HCT116 (cell line): ENCODE measurements at regions not wholly inside any gene's neighbourhood (a gene's known extent, or its start where the extent isn't known, plus 50 kb on each side); places are given as distances from the start of the nearest gene placed in this dataset.

ENCODE experiments used
- ATAC-seq: fragments of 200-7000 bp; cut with Tn5 transposase; 2 replicates; pipeline ENCODE4 v1.9.1; 2020; ENCODE audit warnings: mild to moderate bottlenecking, moderate library complexity
- BruUV-seq: library from RNA; stranded (reverse); fragments of 400-500 nt; replicated peaks from 2 replicates; lab custom pipeline; 2021; lab: Mats Ljungman, UMichigan
- CTCF ChIA-PET: fragments of 300-600 bp; sonication (Branson Sonifier 250); formaldehyde crosslinking; loops from one replicate; lab custom pipeline; 2021; ENCODE audit warnings: antibody characterized with exemption; lab: Charles Lee
- POLR2A ChIA-PET: fragments of 300-600, 350-600 bp; sonication (Branson Sonifier 250); formaldehyde crosslinking; loops from one replicate; lab custom pipeline; 2021; ENCODE audit warnings: antibody characterized with exemption; lab: Charles Lee
- RAD21 ChIA-PET, 2 experiments: fragments of 300-600 bp; sonication (Branson Sonifier 250); formaldehyde crosslinking; loops; one replicate each; lab custom pipeline; 2023; ENCODE audit warnings: low total read pairs in 2 of 2; ENCODE audit not compliant: uncharacterized antibody in 2 of 2, unreplicated experiment in 2 of 2, low non-redundant PET in 1 of 2; lab: Charles Lee
- DNase-seq: peaks from one replicate; pipeline ENCODE4 v3.0.0-alpha.2; 2010; ENCODE audit warnings: low read depth, low spot score
- H2AFZ ChIP-seq: fragments of 200-600 bp; shearing (Covaris generic), sonication (generic); 2 replicates; pipeline ENCODE4 v1.6.1; 2017; ENCODE audit warnings: low read depth, mixed run types, mixed read lengths, antibody characterized with exemption, low read length; ENCODE audit not compliant: poor library complexity, severe bottlenecking
- H3K27ac ChIP-seq: 2 replicates; pipeline ENCODE4 v1.5.1; 2012; ENCODE audit warnings: low read depth, low read length
- H3K27me3 ChIP-seq: fragments of 200-600 bp; sonication (generic); 2 replicates; pipeline ENCODE4 v1.6.1; 2016; ENCODE audit warnings: mixed run types, low read length, mixed read lengths; ENCODE audit not compliant: insufficient read depth
- H3K36me3 ChIP-seq, 2 experiments: fragments of 200-500 bp in 1 of 2; fragments of 200-600 bp in 1 of 2; sonication (Bioruptor generic) in 1 of 2; sonication (generic) in 1 of 2; 2 replicates each; pipeline versions ENCODE4 v1.5.1 to v1.6.1; 2014 to 2016; ENCODE audit warnings: low read length in 2 of 2, inconsistent platforms in 1 of 2, mixed read lengths in 1 of 2, mixed run types in 1 of 2; ENCODE audit not compliant: insufficient read depth in 2 of 2, control insufficient read depth in 1 of 2
- H3K4me1 ChIP-seq, 2 experiments: fragments of 200-600 bp in 1 of 2; sonication (generic) in 1 of 2; 2 replicates each; pipeline versions ENCODE4 v1.5.1 to v1.6.1; 2012 to 2017; ENCODE audit warnings: low read length in 2 of 2, inconsistent platforms in 1 of 2, mild to moderate bottlenecking in 1 of 2, mixed read lengths in 1 of 2, mixed run types in 1 of 2, moderate library complexity in 1 of 2; ENCODE audit not compliant: insufficient read depth in 2 of 2, control insufficient read depth in 1 of 2
- H3K4me2 ChIP-seq: fragments of 200-600 bp; sonication (generic); 2 replicates; pipeline ENCODE4 v1.6.1; 2017; ENCODE audit warnings: mixed run types, low read length, mixed read lengths
- H3K4me3 ChIP-seq, 2 experiments: fragments of 200-600 bp in 1 of 2; sonication (generic) in 1 of 2; replicated peaks in 1 of 2; 2 replicates each; pipeline ENCODE4 v1.5.1; 2011 to 2016; ENCODE audit warnings: low read length in 2 of 2, control low read depth in 1 of 2, low read depth in 1 of 2, mild to moderate bottlenecking in 1 of 2, mixed read lengths in 1 of 2, mixed run types in 1 of 2
- H3K79me2 ChIP-seq: fragments of 200-600 bp; sonication (generic); 2 replicates; pipeline ENCODE4 v1.6.1; 2017; ENCODE audit warnings: mild to moderate bottlenecking, mixed run types, low read length, moderate library complexity, mixed read lengths; ENCODE audit not compliant: insufficient read depth
- H3K9ac ChIP-seq: fragments of 200-600 bp; sonication (generic); 2 replicates; pipeline ENCODE4 v1.6.1; 2016; ENCODE audit warnings: low read length, mixed read lengths
- H3K9me2 ChIP-seq: fragments of 200-600 bp; sonication (generic), shearing (Covaris generic); 2 replicates; pipeline ENCODE4 v1.6.1; 2017; ENCODE audit warnings: mixed run types, mild to moderate bottlenecking, moderate library complexity; ENCODE audit not compliant: insufficient read depth
- H3K9me3 ChIP-seq, 2 experiments: fragments of 200-500 bp in 1 of 2; fragments of 200-600 bp in 1 of 2; sonication (Bioruptor generic) in 1 of 2; sonication (generic) in 1 of 2; 2 replicates each; pipeline ENCODE4 v1.6.1; 2014 to 2017; ENCODE audit warnings: low read length in 2 of 2, mixed read lengths in 2 of 2, inconsistent platforms in 1 of 2, low read depth in 1 of 2, mild to moderate bottlenecking in 1 of 2, mixed run types in 1 of 2, moderate library complexity in 1 of 2; ENCODE audit not compliant: control insufficient read depth in 1 of 2, insufficient read depth in 1 of 2
- H4K20me1 ChIP-seq: fragments of 200-600 bp; sonication (generic), shearing (Covaris generic); 2 replicates; pipeline ENCODE4 v1.6.1; 2017; ENCODE audit warnings: mixed run types, mild to moderate bottlenecking, moderate library complexity; ENCODE audit not compliant: insufficient read depth
- CEBPB ChIP-seq: IDR thresholded peaks from 2 replicates; pipeline ENCODE4 v1.6.1; 2012; ENCODE audit warnings: low read depth
- EGR1 ChIP-seq: IDR thresholded peaks from 2 replicates; pipeline ENCODE4 v1.6.1; 2012; ENCODE audit warnings: low read depth
- EZH2phosphoT487 ChIP-seq: fragments of 200-600 bp; IDR thresholded peaks from 2 replicates; pipeline ENCODE4 v1.6.1; 2018; ENCODE audit warnings: antibody characterized with exemption, borderline replicate concordance
- POLR2A ChIP-seq: IDR thresholded peaks from 2 replicates; pipeline ENCODE4 v1.7.0; 2011; ENCODE audit warnings: borderline replicate concordance; ENCODE audit not compliant: insufficient read depth, insufficient read length; ENCODE audit errors: extremely low read depth
- RAD21 ChIP-seq: IDR thresholded peaks from 2 replicates; pipeline ENCODE4 v1.6.1; 2012; ENCODE audit warnings: low read depth, mild to moderate bottlenecking
- TCF7L2 ChIP-seq: IDR thresholded peaks from 2 replicates; pipeline ENCODE4 v1.7.0; 2011; ENCODE audit warnings: borderline replicate concordance, inconsistent platforms; ENCODE audit not compliant: insufficient read depth, insufficient read length; ENCODE audit errors: extremely low read depth
- YY1 ChIP-seq: IDR thresholded peaks from 2 replicates; pipeline ENCODE4 v1.6.1; 2011; ENCODE audit warnings: low read length, low read depth, moderate library complexity, mild to moderate bottlenecking; ENCODE audit not compliant: insufficient replicate concordance; ENCODE audit errors: extremely low read depth
- ZBTB33 ChIP-seq: IDR thresholded peaks from 2 replicates; pipeline ENCODE4 v1.6.1; 2011; ENCODE audit warnings: mild to moderate bottlenecking, low read length, moderate library complexity; ENCODE audit not compliant: insufficient replicate concordance; ENCODE audit errors: extremely low read depth
- ZFX ChIP-seq: fragments of 450-650 bp; IDR thresholded peaks from 2 replicates; pipeline ENCODE4 v1.6.1; 2017
- ZNF274 ChIP-seq: fragments of 200-500 bp; sonication (Bioruptor generic); IDR thresholded peaks from 2 replicates; pipeline ENCODE4 v1.6.1; 2014; ENCODE audit warnings: mild to moderate bottlenecking, low read depth, low read length, inconsistent platforms
- intact Hi-C: fragments of 100-400 bp; cut with micrococcal nuclease; formaldehyde crosslinking; loops from 2 replicates; pipeline ENCODE4 v1.10.0; 2022
- TF ChIP-seq, protein P1 (sequence below): IDR thresholded peaks from 2 replicates; pipeline ENCODE4 v1.6.1; 2012
- TF ChIP-seq, protein P2 (sequence below): IDR thresholded peaks from 2 replicates; pipeline ENCODE4 v1.6.1; 2012
- TF ChIP-seq, protein P3 (sequence below): IDR thresholded peaks from 2 replicates; pipeline ENCODE4 v1.6.1; 2012; ENCODE audit warnings: low read depth

DNA sequence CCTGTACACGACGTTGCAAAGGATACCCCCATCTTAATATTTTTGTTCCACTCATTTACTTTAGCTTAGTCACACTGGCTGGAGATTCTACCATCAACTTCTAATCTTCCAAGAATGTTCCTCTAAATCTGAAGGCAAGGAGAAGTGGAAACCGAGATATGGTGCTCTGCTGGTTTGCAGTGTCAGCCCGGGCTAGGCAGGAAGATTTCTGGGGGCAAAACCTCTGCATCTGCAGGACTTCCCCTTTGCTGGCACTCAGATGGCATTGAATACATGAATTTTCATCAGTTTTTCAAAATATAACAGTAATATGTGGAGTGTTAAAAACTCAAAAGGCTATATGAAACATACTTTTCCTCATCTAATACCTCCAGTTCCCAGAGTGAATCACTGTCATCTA lies 240.4 kb downstream of the RPLP1 start:
- H3K9ac ChIP-seq: no peak overlapping the region
- peaks cover 17% of the 10 kb centered on the region for H3K27me3 ChIP-seq
- no peaks in the 10 kb centered on the region for H4K20me1 ChIP-seq
- no peaks in the 10 kb centered on the region for H3K36me3 ChIP-seq
- intact Hi-C loops: no loop called here
- no peaks in the 10 kb centered on the region for H3K4me1 ChIP-seq
- ChIA-PET POLR2A (no interaction called here), CTCF (no interaction called here), RAD21 (interaction anchor here in 1 of 2 experiments (0.6 kb wide), 1 partner anchor 23 kb away, joined by 6 read pairs; no protein-coding TSS in a partner anchor)
- H3K79me2 ChIP-seq: no peaks in the 10 kb centered on the region
- no TSS peak for BruUV-seq
- H3K9me3 ChIP-seq: peaks cover 6 to 16% of the 10 kb centered on the region in 2 experiments; a peak in 2 of 4 replicates
- no peak overlapping the region for H3K4me2 ChIP-seq
- H3K9me2 ChIP-seq: no peaks in the 10 kb centered on the region
- H3K27ac ChIP-seq: no peak overlapping the region
- ATAC-seq: no peak
- H3K4me3 ChIP-seq: no peak overlapping the region
- no peak for DNase-seq
- TF ChIP-seq ZBTB33 (no peak), TCF7L2 (no peak), ZFX (no peak), RAD21 (no peak), EGR1 (no peak)
- TF ChIP-seq, protein P1, sequence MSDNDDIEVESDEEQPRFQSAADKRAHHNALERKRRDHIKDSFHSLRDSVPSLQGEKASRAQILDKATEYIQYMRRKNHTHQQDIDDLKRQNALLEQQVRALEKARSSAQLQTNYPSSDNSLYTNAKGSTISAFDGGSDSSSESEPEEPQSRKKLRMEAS: no peak
- H2AFZ ChIP-seq: no peak overlapping the region

DNA sequence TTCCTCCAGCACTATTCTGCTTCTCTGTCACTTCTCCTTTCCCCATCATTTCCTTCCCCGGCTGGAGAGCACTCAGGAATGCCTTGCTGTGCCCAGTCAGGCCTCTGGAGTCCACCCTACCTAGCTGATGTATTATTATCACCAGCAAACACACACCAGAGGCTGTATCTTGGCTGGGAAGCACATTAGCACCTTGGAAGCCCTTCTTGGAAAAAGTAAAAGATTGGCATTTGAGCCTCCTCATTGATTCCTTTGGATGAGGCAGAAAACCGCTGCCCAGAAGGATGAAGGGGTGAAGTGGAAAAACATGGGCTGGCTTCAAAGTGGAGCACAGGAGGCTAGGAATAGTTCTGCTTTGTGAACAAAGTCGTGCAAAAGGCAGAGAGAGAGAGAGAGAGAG lies 244.3 kb downstream of the RPLP1 start:
- DNase-seq (no peak), ATAC-seq (no peak)
- ChIA-PET RAD21 (no interaction called here), POLR2A (no interaction called here), CTCF (no interaction called here)
- H3K4me2 ChIP-seq: no peak overlapping the region
- H3K9me2 ChIP-seq: no peaks in the 10 kb centered on the region
- no peaks in the 10 kb centered on the region for H4K20me1 ChIP-seq
- H3K27me3 ChIP-seq: peaks cover 12% of the 10 kb centered on the region
- no peak overlapping the region for H3K9ac ChIP-seq
- intact Hi-C loops: no loop called here
- H2AFZ ChIP-seq: no peak overlapping the region
- H3K27ac ChIP-seq: no peak overlapping the region
- no peaks in the 10 kb centered on the region for H3K4me1 ChIP-seq
- H3K79me2 ChIP-seq: no peaks in the 10 kb centered on the region
- H3K36me3 ChIP-seq: no peaks in the 10 kb centered on the region
- no TSS peak for BruUV-seq
- H3K4me3 ChIP-seq: no peak overlapping the region
- no peaks in the 10 kb centered on the region for H3K9me3 ChIP-seq
- TF ChIP-seq POLR2A (no peak), CEBPB (no peak), ZNF274 (no peak), YY1 (no peak), ZFX (no peak), EZH2phosphoT487 (no peak)
- TF ChIP-seq, protein P2, sequence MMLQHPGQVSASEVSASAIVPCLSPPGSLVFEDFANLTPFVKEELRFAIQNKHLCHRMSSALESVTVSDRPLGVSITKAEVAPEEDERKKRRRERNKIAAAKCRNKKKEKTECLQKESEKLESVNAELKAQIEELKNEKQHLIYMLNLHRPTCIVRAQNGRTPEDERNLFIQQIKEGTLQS: no peak
- TF ChIP-seq, protein P3, sequence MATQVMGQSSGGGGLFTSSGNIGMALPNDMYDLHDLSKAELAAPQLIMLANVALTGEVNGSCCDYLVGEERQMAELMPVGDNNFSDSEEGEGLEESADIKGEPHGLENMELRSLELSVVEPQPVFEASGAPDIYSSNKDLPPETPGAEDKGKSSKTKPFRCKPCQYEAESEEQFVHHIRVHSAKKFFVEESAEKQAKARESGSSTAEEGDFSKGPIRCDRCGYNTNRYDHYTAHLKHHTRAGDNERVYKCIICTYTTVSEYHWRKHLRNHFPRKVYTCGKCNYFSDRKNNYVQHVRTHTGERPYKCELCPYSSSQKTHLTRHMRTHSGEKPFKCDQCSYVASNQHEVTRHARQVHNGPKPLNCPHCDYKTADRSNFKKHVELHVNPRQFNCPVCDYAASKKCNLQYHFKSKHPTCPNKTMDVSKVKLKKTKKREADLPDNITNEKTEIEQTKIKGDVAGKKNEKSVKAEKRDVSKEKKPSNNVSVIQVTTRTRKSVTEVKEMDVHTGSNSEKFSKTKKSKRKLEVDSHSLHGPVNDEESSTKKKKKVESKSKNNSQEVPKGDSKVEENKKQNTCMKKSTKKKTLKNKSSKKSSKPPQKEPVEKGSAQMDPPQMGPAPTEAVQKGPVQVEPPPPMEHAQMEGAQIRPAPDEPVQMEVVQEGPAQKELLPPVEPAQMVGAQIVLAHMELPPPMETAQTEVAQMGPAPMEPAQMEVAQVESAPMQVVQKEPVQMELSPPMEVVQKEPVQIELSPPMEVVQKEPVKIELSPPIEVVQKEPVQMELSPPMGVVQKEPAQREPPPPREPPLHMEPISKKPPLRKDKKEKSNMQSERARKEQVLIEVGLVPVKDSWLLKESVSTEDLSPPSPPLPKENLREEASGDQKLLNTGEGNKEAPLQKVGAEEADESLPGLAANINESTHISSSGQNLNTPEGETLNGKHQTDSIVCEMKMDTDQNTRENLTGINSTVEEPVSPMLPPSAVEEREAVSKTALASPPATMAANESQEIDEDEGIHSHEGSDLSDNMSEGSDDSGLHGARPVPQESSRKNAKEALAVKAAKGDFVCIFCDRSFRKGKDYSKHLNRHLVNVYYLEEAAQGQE: no peak
